Cardiac muscle cell (in vitro differentiated cells and primary cell): ENCODE measurements at regions not wholly inside any gene's neighbourhood (a gene's known extent, or its start where the extent isn't known, plus 50 kb on each side); places are given as distances from the start of the nearest gene placed in this dataset.
A peak's percentile ranks its signal among the peaks of the same experiment; 100 is the strongest.

Experiments
- DNase-seq, 2 donors: peaks; one replicate each; pipeline versions ENCODE4 v3.0.0 to v3.0.0-alpha.2; 2010 to 2017; ENCODE audit warnings: low read depth in 1 of 2, low spot score in 1 of 2
- H3K27ac ChIP-seq: fragments of 200-600 bp; sonication (generic); 2 replicates; pipeline ENCODE4 v1.5.1; 2016
- H3K27me3 ChIP-seq: fragments of 200-600 bp; sonication (generic); 2 replicates; pipeline ENCODE4 v1.6.0; 2016; ENCODE audit warnings: control low read depth
- H3K36me3 ChIP-seq: fragments of 200-600 bp; sonication (generic); 2 replicates; pipeline ENCODE4 v1.5.1; 2016; ENCODE audit warnings: control low read depth
- H3K4me1 ChIP-seq: fragments of 200-600 bp; sonication (generic); 2 replicates; pipeline ENCODE4 v1.8.1; 2017; ENCODE audit warnings: low read depth, mild to moderate bottlenecking, mixed run types
- H3K4me3 ChIP-seq: fragments of 200-600 bp; sonication (generic); 2 replicates; pipeline ENCODE4 v1.5.1; 2016; ENCODE audit warnings: mild to moderate bottlenecking
- H3K9me3 ChIP-seq: fragments of 200-600 bp; sonication (generic); 2 replicates; pipeline ENCODE4 v1.5.1; 2017; ENCODE audit warnings: low read depth, mild to moderate bottlenecking, control low read depth
- CTCF ChIP-seq: IDR thresholded peaks from 2 replicates; pipeline ENCODE4 v1.5.1; 2012; ENCODE audit warnings: low read depth, mild to moderate bottlenecking, low read length

DNA sequence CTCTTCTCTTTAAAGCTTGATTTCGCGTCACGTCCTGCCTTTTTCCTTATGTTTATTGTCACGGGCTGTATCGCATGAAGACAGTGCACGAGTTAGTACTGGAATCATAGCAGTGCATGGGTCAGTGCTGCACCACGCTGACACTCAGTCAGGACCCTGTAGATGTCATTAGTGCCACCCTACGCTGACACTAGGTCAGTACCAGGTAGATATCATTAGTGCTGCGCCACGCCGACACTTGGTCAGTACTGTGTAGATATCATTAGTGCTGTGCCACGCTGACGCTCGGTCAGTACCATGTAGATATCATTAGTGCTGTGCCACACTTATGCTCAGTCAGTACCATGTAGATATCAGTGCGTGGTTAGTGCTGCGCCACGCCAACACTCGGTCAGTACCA is 106.2 kb upstream of the ZNF469 start:
- Histone ChIP-seq H3K27me3 (no peaks in the 10 kb centered on the region), H3K9me3 (no peaks in the 10 kb centered on the region), H3K4me3 (no peak overlapping the region), H3K4me1 (no peaks in the 10 kb centered on the region), H3K36me3 (no peaks in the 10 kb centered on the region), H3K27ac (no peak overlapping the region)
- DNase-seq = no peak
- TF ChIP-seq CTCF = no peak

- DNase-seq = no peak
- H3K4me3 ChIP-seq = no peak overlapping the region
- no peaks in the 10 kb centered on the region for H3K9me3 ChIP-seq
- H3K27me3 ChIP-seq = no peaks in the 10 kb centered on the region
- H3K36me3 ChIP-seq = no peaks in the 10 kb centered on the region
- no peaks in the 10 kb centered on the region for H3K4me1 ChIP-seq
- no peak overlapping the region for H3K27ac ChIP-seq
- TF ChIP-seq CTCF = no peak
Observed at GRCh38 chr16:88279998-88280397, 102.8 kb upstream of the ZNF469 start.

DNA sequence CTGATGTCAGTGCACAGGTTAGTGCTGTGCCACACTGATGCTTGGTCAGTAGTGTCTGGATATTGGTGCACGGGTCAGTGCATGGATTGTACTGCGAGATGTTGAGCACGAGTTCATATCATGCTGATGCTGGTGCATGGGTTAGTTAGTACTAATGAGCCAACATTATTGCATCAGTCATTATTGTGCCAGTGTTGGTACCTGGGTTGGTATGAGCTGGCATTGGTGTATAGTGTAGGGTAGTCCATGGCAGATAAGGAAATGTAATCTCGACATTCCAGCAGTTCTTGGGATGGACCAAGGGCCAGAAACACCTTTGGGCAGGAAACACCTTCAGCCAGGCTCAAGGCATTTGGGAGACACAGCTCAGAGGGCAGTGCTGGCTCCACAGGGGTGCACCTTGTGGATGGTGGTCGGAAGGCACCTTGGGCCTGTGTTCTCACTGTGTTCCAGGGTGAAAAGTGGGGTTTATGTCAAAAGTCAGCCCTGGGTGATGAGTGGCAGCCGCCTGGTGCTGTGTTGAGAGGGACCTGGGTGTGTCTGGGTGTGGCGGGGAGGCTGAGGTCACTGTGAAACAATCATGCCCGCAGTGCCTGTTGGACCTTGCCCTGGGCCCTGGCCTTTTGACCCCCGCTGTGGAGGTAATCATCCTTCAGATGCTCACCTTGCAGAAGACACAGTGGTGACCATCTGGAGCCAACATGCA is 100.7 kb upstream of the ZNF469 start:
- Histone ChIP-seq H3K27me3 (no peaks in the 10 kb centered on the region), H3K4me1 (no peaks in the 10 kb centered on the region), H3K36me3 (no peaks in the 10 kb centered on the region), H3K9me3 (no peaks in the 10 kb centered on the region), H3K27ac (no peak overlapping the region), H3K4me3 (no peak overlapping the region)
- TF ChIP-seq CTCF = no peak
- DNase-seq = no peak

DNA sequence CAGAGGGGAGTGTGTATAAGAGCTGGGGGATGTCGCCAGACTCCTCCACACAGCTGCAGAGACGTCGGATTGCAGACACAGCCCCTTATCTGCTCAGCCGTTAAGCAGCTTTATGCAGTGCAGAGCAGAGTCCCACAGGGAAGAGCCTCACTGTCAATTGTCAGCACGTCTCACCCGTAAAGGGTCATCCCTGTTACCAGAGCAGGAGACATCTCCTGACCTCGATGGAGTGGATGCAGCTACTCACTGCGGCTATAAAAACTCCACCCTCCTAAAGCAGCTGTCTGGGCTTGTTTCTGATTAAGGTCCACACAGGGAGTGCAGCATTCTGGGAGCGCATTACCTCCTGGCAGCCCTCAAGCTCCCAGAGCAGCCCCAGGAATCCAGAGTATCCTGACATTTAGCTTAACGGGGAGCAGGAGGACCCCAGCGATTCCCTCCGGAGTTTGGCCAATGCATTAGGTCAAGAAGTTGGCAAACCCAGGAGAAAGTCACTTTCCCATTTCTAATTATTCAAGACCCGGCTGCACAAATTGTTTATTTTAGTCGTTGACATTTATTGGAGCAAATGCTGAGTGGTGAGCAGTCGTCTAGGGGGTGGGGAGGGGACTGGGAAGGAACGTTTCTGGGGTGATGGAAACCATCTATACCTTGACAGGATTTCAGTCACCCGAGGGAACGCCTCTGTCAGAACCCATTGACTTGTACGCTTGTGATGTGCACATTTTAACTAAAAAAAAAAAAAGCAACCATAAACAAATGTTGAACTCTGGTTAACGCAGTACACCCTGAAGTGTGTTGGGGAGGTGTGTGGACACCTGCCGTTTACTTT is 100.0 kb upstream of the ZNF469 start:
- no peak overlapping the region for H3K4me3 ChIP-seq
- no peaks in the 10 kb centered on the region for H3K27me3 ChIP-seq
- peak in 1 of 2 donors; percentile 40 for DNase-seq
- no peaks in the 10 kb centered on the region for H3K36me3 ChIP-seq
- H3K27ac ChIP-seq = no peak overlapping the region
- no peaks in the 10 kb centered on the region for H3K9me3 ChIP-seq
- TF ChIP-seq CTCF = no peak
- H3K4me1 ChIP-seq = no peaks in the 10 kb centered on the region

DNA sequence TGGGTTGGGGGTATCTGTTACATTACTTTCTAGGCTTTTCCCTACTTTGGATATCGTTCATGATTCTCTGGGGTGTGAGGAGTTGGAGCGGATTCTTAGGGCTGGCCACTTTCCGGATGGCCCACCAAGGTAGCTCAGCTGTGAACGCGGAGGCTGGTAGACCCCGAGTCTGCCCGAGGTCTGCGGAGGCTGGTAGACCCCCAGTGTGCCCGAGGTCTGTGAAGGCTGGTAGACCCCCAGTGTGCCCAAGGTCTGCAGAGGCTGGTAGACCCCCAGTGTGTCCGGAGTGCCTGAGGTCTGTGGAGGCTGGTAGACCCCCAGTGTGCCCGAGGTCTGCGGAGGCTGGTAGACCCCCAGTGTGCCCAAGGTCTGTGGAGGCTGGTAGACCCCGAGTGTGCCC is 99.2 kb upstream of the ZNF469 start:
- Histone ChIP-seq H3K27me3 (no peaks in the 10 kb centered on the region), H3K4me1 (no peaks in the 10 kb centered on the region), H3K36me3 (no peaks in the 10 kb centered on the region), H3K9me3 (no peaks in the 10 kb centered on the region), H3K4me3 (no peak overlapping the region), H3K27ac (no peak overlapping the region)
- no peak for TF ChIP-seq CTCF
- DNase-seq = no peak
